ENCODE measurements at regions not wholly inside any gene's neighbourhood (a gene's known extent, or its start where the extent isn't known, plus 50 kb on each side); places are given as distances from the start of the nearest gene placed in this dataset.
"Not testable (repeated sequence)": the region's sequence is repeated elsewhere in the genome, so short reads cannot be mapped to it uniquely, and the experiment has no call there.

GRCh38 chr12:69136931-69137613 is 102.3 kb upstream of the CPSF6 start:
- DNase-seq = no peak

- no peak for DNase-seq
These were observed 98.3 kb upstream of the CPSF6 start for GRCh38 chr12:69141074-69141473.

GRCh38 chr12:69149270-69149669 is 90.1 kb upstream of the CPSF6 start:
- no peak for DNase-seq

GRCh38 chr12:69150083-69150795 is 89.1 kb upstream of the CPSF6 start:
- DNase-seq = no peak

GRCh38 chr12:69150796-69151127 is 88.6 kb upstream of the CPSF6 start:
- no peak for DNase-seq

GRCh38 chr12:69151254-69151764 is 88.1 kb upstream of the CPSF6 start:
- DNase-seq = no peak

GRCh38 chr12:69154585-69155363 is 84.6 kb upstream of the CPSF6 start:
- DNase-seq = peak; percentile 29

- peak; percentile 69 for DNase-seq
These were observed 82.2 kb upstream of the CPSF6 start for GRCh38 chr12:69157023-69157655.

- peak; percentile 22 for DNase-seq
These were observed 77.5 kb upstream of the CPSF6 start for GRCh38 chr12:69161829-69162228.

GRCh38 chr12:69163681-69164362 is 75.5 kb upstream of the CPSF6 start:
- no peak for DNase-seq

- DNase-seq = no peak
These were observed 71.7 kb upstream of the CPSF6 start for GRCh38 chr12:69167648-69168165.

- no peak for DNase-seq
These were observed 71.0 kb upstream of the CPSF6 start for GRCh38 chr12:69168363-69168762.

- DNase-seq = no peak
These were observed 70.5 kb upstream of the CPSF6 start for GRCh38 chr12:69168828-69169227.

- DNase-seq = no peak
These were observed 69.1 kb upstream of the CPSF6 start for GRCh38 chr12:69170293-69170692.

GRCh38 chr12:69171881-69172280 is 67.5 kb upstream of the CPSF6 start:
- DNase-seq = no peak

- DNase-seq = no peak
These were observed 66.9 kb upstream of the CPSF6 start for GRCh38 chr12:69172491-69172890.

- no peak for DNase-seq
These were observed 66.0 kb upstream of the CPSF6 start for GRCh38 chr12:69173368-69173767.

- no peak for DNase-seq
These were observed 59.6 kb upstream of the CPSF6 start for GRCh38 chr12:69179786-69180185.

- DNase-seq = not testable (repeated sequence)
These were observed 51.8 kb upstream of the CPSF6 start for GRCh38 chr12:69187572-69187971.

GRCh38 chr12:69189378-69189978 is 49.9 kb upstream of the CPSF6 start:
- no peak for DNase-seq
